ENCODE measurements at regions not wholly inside any gene's neighbourhood (a gene's known extent, or its start where the extent isn't known, plus 50 kb on each side); places are given as distances from the start of the nearest gene placed in this dataset.

DNA sequence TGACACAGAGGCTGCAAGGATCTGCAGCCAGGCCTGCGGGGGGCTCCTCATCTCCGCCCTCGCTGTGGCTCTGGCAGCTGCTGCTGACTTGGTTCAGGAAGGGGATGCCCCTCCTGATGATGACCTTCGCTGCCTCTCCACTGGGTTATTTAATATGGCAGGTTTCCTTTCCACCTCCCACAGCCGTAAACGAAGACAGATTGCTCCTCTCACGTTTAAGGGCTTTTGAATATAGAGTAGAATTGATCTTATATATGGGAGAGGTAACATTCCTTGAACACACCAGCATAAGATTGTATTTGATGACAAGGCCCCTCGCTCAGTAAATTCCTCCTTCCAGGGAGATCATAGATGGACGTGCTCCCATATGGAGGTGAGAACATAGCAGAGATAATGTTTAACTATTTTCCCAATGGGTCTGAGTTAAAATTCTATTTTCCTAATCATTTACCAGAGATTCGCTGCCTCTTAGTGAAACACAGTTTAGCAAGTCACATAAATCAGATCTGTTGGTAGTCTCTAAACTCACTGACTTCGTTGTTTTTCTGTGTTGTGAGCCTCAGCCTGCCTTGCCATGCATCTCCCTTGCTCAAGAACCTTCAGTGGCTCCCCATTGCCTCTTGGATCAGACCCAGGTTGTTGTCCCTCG, 88.5 kb upstream of the AJAP1 start:
- ATAC-seq (no peak), DNase-seq (no peak)
- TF ChIP-seq CTCF (IDR thresholded peaks at IDR 0.05) (no peak), POLR2A (IDR thresholded peaks at IDR 0.05) (no peak)

DNA sequence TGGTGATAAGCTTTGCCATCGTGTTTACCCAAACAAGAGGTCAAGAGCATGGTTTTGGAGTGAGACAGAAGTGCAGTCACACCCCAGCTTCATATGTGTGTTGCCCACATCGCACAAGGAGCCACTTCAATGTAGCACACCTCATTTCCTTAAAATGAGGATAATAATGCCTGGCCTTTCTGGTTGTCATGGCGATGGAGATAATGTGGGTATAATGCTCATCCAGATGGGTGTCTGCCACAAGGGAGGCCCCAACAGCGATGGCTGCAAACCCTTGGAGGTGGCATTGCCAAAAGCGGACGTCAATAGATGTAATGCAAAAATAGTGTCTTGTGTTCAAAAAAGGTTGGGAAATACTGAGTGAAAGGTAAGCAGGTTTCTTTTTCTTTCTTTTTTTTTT, 83.1 kb upstream of the AJAP1 start:
- intact Hi-C loops (cut with DNase I), result no loop called here
- ATAC-seq, result no peak
- TF ChIP-seq POLR2A (IDR thresholded peaks at IDR 0.05) (no peak), CTCF (IDR thresholded peaks at IDR 0.05) (no peak)
- Histone ChIP-seq H3K4me1 (no peaks in the 10 kb centered on the region), H3K4me3 (no peak overlapping the region), H3K27ac (no peak overlapping the region), H3K27me3 (no peaks in the 10 kb centered on the region), H3K9me3 (no peaks in the 10 kb centered on the region), H3K36me3 (no peaks in the 10 kb centered on the region)
- 42% methylated on average over 6 of the region's 6 CpGs for WGBS (ENCODE audit: insufficient coverage, low coverage, low lambda C conversion rate, missing lambda C conversion rate)
- DNase-seq, result no peak

More for the DNA sequence above, 88.5 kb upstream of the AJAP1 start:
- Histone ChIP-seq H3K9me3 (no peaks in the 10 kb centered on the region), H3K4me1 (no peaks in the 10 kb centered on the region), H3K4me3 (no peak overlapping the region), H3K27me3 (no peaks in the 10 kb centered on the region), H3K27ac (no peak overlapping the region), H3K36me3 (no peaks in the 10 kb centered on the region)
- intact Hi-C loops (cut with DNase I), result no loop called here
- WGBS (ENCODE audit: insufficient coverage, low coverage, low lambda C conversion rate, missing lambda C conversion rate), result 55% methylated on average over 10 of the region's 12 CpGs

DNA sequence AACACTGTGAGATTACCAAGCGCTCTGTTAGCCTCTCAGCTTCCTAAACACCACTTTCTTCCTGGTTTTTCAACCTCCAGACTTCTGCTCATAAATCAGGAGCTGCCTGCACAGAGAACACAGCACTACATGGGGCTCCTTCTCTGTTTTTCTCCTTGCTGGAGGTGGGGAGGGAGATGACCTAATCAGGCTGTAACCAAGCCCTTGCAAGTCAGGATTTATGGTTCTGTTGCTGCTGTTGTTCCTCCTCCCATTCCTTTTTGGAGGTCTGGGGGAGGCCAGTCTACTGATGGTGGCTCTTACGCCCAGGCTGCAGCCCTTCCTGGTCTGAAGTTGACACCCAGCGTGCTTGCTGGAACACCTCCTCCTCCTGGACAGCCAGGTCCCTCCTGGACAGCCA, 80.9 kb upstream of the AJAP1 start:
- Histone ChIP-seq H3K27ac (no peak overlapping the region), H3K4me3 (no peak overlapping the region), H3K9me3 (no peaks in the 10 kb centered on the region), H3K4me1 (no peaks in the 10 kb centered on the region), H3K36me3 (no peaks in the 10 kb centered on the region), H3K27me3 (no peaks in the 10 kb centered on the region)
- TF ChIP-seq POLR2A (IDR thresholded peaks at IDR 0.05) (no peak), CTCF (IDR thresholded peaks at IDR 0.05) (no peak)
- WGBS (ENCODE audit: insufficient coverage, low coverage, low lambda C conversion rate, missing lambda C conversion rate), result 31% methylated on average over 2 of the region's 3 CpGs
- intact Hi-C loops (cut with DNase I), result no loop called here
- DNase-seq (no peak), ATAC-seq (no peak)

- Histone ChIP-seq H3K4me1 (no peaks in the 10 kb centered on the region), H3K27ac (no peak overlapping the region), H3K36me3 (no peaks in the 10 kb centered on the region), H3K9me3 (no peaks in the 10 kb centered on the region), H3K27me3 (peaks cover 0 to 13% of the 10 kb centered on the region in 2 donors), H3K4me3 (no peak overlapping the region)
- intact Hi-C loops (cut with DNase I), result no loop called here
- TF ChIP-seq CTCF (IDR thresholded peaks at IDR 0.05) (no peak), POLR2A (IDR thresholded peaks at IDR 0.05) (no peak)
- ATAC-seq, result no peak
- WGBS (ENCODE audit: insufficient coverage, low coverage, low lambda C conversion rate, missing lambda C conversion rate), result 56% methylated on average over 5 of the region's 5 CpGs
- no peak for DNase-seq
Observed at GRCh38 chr1:4581807-4582206, 72.6 kb upstream of the AJAP1 start.

- no peaks in the 10 kb centered on the region for H3K36me3 ChIP-seq
- no peaks in the 10 kb centered on the region for H3K9me3 ChIP-seq
- intact Hi-C loops (cut with DNase I), result no loop called here
- 44% methylated on average over 4 of the region's 5 CpGs for WGBS (ENCODE audit: insufficient coverage, low coverage, low lambda C conversion rate, missing lambda C conversion rate)
- no peak for DNase-seq
- H3K4me1 ChIP-seq, result no peaks in the 10 kb centered on the region
- no peak overlapping the region for H3K4me3 ChIP-seq
- TF ChIP-seq CTCF (IDR thresholded peaks at IDR 0.05), result no peak
- no peak for TF ChIP-seq POLR2A (IDR thresholded peaks at IDR 0.05)
- H3K27me3 ChIP-seq, result peaks cover 0 to 13% of the 10 kb centered on the region in 2 donors
- no peak overlapping the region for H3K27ac ChIP-seq
- no peak for ATAC-seq
Observed at GRCh38 chr1:4584449-4584848, 70.0 kb upstream of the AJAP1 start.

Measured in right lobe of liver (tissue), 6 donors.